ENCODE measurements at regions not wholly inside any gene's neighbourhood (a gene's known extent, or its start where the extent isn't known, plus 50 kb on each side); places are given as distances from the start of the nearest gene placed in this dataset.

DNA sequence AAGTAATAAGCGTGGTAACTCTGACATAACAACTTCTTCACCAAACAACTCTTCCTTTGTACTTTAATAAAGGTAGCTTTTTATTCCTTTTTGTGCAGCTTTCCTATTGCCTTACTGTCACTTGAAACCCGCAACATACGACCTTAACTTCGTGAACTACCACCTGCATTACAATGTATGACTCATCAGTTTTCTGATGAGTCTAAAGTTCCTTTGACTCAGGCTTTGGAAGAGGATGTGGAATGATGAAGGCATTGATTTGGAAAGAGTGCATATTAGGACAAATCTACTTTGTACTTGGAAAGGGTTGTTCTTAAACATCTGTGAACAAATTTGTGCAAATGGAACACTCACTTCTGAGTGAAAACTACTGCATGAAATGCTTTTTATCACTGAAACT, 1012.1 kb downstream of the TMEM182 start:
- Histone ChIP-seq H3K4me3 (ENCODE audit: insufficient read depth, low read length) (no peak overlapping the region), H2AFZ (ENCODE audit: low read length) (no peak overlapping the region), H3K4me1 (ENCODE audit: insufficient read depth, low read length) (no peaks in the 10 kb centered on the region), H4K20me1 (ENCODE audit: insufficient read depth, low read length) (no peaks in the 10 kb centered on the region), H3K79me2 (ENCODE audit: insufficient read depth, low read length) (no peaks in the 10 kb centered on the region), H3K9me3 (ENCODE audit: low read depth, low read length) (no peaks in the 10 kb centered on the region), H3K36me3 (ENCODE audit: insufficient read depth, low read length) (no peaks in the 10 kb centered on the region), H3K27me3 (ENCODE audit: insufficient read depth, low read length) (no peaks in the 10 kb centered on the region), H3K4me2 (ENCODE audit: insufficient read depth, low read length) (no peak overlapping the region), H3K27ac (ENCODE audit: low read depth, low read length) (no peak overlapping the region)
- TF ChIP-seq, protein P1, sequence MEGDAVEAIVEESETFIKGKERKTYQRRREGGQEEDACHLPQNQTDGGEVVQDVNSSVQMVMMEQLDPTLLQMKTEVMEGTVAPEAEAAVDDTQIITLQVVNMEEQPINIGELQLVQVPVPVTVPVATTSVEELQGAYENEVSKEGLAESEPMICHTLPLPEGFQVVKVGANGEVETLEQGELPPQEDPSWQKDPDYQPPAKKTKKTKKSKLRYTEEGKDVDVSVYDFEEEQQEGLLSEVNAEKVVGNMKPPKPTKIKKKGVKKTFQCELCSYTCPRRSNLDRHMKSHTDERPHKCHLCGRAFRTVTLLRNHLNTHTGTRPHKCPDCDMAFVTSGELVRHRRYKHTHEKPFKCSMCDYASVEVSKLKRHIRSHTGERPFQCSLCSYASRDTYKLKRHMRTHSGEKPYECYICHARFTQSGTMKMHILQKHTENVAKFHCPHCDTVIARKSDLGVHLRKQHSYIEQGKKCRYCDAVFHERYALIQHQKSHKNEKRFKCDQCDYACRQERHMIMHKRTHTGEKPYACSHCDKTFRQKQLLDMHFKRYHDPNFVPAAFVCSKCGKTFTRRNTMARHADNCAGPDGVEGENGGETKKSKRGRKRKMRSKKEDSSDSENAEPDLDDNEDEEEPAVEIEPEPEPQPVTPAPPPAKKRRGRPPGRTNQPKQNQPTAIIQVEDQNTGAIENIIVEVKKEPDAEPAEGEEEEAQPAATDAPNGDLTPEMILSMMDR (IDR thresholded peaks at IDR 0.05; ENCODE audit: extremely low read depth, low read depth, low read length) = no peak
- no peak for DNase-seq (ENCODE audit: insufficient read length, low spot score, missing footprints)

DNA sequence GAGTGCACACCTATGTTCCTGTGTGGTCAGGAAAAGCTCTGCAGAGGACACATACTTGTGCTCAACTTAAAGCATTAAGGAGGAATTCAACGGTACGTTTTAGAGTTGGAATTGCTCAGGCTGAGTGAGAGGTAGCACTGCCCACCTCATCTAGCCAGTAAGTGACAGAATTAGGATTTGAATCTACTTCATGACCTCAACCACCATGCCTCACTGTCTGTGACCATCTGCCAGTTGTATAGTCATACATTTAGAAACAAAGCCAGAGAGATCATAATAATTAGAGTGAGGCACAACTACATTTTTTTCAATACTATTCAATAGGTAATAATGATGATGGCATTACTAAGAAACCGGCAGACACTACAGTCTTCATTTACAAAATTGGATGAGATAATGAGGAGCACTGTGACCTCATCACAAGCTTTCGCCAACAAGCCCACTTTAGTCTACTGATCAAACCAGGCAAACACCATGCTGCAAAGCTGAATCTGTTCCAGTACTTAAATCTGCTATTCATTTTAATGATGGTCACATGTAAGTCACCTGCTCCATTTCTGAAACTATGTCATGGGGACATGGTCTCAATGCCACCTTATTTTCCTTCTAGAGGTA, 1018.4 kb downstream of the TMEM182 start:
- H3K4me3 ChIP-seq (ENCODE audit: insufficient read depth, low read length) = no peak overlapping the region
- no peak overlapping the region for H3K4me2 ChIP-seq (ENCODE audit: insufficient read depth, low read length)
- TF ChIP-seq, protein P1 (IDR thresholded peaks at IDR 0.05; ENCODE audit: extremely low read depth, low read depth, low read length) = no peak
- H3K9me3 ChIP-seq (ENCODE audit: low read depth, low read length) = no peaks in the 10 kb centered on the region
- no peak overlapping the region for H3K27ac ChIP-seq (ENCODE audit: low read depth, low read length)
- no peaks in the 10 kb centered on the region for H3K4me1 ChIP-seq (ENCODE audit: insufficient read depth, low read length)
- H4K20me1 ChIP-seq (ENCODE audit: insufficient read depth, low read length) = no peaks in the 10 kb centered on the region
- H2AFZ ChIP-seq (ENCODE audit: low read length) = no peak overlapping the region
- no peaks in the 10 kb centered on the region for H3K27me3 ChIP-seq (ENCODE audit: insufficient read depth, low read length)
- no peaks in the 10 kb centered on the region for H3K79me2 ChIP-seq (ENCODE audit: insufficient read depth, low read length)
- DNase-seq (ENCODE audit: insufficient read length, low spot score, missing footprints) = no peak
- no peaks in the 10 kb centered on the region for H3K36me3 ChIP-seq (ENCODE audit: insufficient read depth, low read length)

DNA sequence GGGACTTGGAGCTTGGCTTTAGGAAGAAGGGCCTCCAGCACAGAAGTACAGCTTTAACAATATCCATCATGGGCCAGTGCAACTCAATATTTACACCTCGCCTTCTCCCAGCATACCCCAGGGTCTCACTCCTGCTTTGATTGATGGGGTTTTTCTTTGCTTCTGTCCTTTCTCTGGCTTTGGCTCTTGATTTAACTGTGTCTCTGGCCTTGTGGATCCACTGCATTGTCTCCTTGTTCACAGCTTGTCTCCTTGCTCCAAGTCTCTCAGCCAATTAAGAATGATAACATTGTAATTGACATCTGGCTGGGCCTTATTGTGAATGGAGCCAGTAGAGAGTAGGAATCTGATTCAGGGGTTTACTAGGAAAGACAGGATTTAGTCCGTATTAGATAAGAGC, 1019.5 kb downstream of the TMEM182 start:
- H3K27me3 ChIP-seq (ENCODE audit: insufficient read depth, low read length) = no peaks in the 10 kb centered on the region
- no peak for DNase-seq (ENCODE audit: insufficient read length, low spot score, missing footprints)
- H3K79me2 ChIP-seq (ENCODE audit: insufficient read depth, low read length) = no peaks in the 10 kb centered on the region
- H3K4me3 ChIP-seq (ENCODE audit: insufficient read depth, low read length) = no peak overlapping the region
- H3K9me3 ChIP-seq (ENCODE audit: low read depth, low read length) = no peaks in the 10 kb centered on the region
- no peaks in the 10 kb centered on the region for H3K4me1 ChIP-seq (ENCODE audit: insufficient read depth, low read length)
- TF ChIP-seq, protein P1 (IDR thresholded peaks at IDR 0.05; ENCODE audit: extremely low read depth, low read depth, low read length) = no peak
- no peaks in the 10 kb centered on the region for H3K36me3 ChIP-seq (ENCODE audit: insufficient read depth, low read length)
- no peak overlapping the region for H3K4me2 ChIP-seq (ENCODE audit: insufficient read depth, low read length)
- H4K20me1 ChIP-seq (ENCODE audit: insufficient read depth, low read length) = no peaks in the 10 kb centered on the region
- H3K27ac ChIP-seq (ENCODE audit: low read depth, low read length) = no peak overlapping the region
- no peak overlapping the region for H2AFZ ChIP-seq (ENCODE audit: low read length)

DNA sequence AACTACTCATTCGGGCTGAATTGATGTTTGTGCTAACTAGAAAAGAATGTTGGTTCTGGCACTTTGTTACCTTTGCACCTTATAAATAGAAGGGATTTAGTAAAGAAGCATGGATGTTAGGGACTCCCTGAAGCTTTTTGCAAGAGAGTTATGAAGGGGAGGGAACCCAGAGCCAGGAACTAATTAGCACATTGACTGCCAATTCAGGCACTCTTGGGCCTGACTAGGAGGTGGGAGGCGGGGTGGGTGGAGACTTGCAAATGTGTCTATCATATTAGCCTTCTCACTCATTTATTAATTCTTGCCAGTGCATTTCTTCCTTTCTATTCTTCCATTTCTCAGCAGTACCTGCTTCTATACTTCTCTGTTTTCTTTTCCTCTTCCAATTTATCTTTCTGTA, 1022.4 kb downstream of the TMEM182 start:
- no peaks in the 10 kb centered on the region for H4K20me1 ChIP-seq (ENCODE audit: insufficient read depth, low read length)
- no peak overlapping the region for H3K27ac ChIP-seq (ENCODE audit: low read depth, low read length)
- H3K36me3 ChIP-seq (ENCODE audit: insufficient read depth, low read length) = no peaks in the 10 kb centered on the region
- no peaks in the 10 kb centered on the region for H3K4me1 ChIP-seq (ENCODE audit: insufficient read depth, low read length)
- H2AFZ ChIP-seq (ENCODE audit: low read length) = no peak overlapping the region
- DNase-seq (ENCODE audit: insufficient read length, low spot score, missing footprints) = no peak
- no peaks in the 10 kb centered on the region for H3K9me3 ChIP-seq (ENCODE audit: low read depth, low read length)
- no peak overlapping the region for H3K4me2 ChIP-seq (ENCODE audit: insufficient read depth, low read length)
- no peaks in the 10 kb centered on the region for H3K79me2 ChIP-seq (ENCODE audit: insufficient read depth, low read length)
- no peak overlapping the region for H3K4me3 ChIP-seq (ENCODE audit: insufficient read depth, low read length)
- TF ChIP-seq, protein P1 (IDR thresholded peaks at IDR 0.05; ENCODE audit: extremely low read depth, low read depth, low read length) = no peak
- H3K27me3 ChIP-seq (ENCODE audit: insufficient read depth, low read length) = no peaks in the 10 kb centered on the region
